CD4-positive, alpha-beta T cell treated with Interferon gamma for 1 hour (primary cell): ENCODE measurements at regions not wholly inside any gene's neighbourhood (a gene's known extent, or its start where the extent isn't known, plus 50 kb on each side); places are given as distances from the start of the nearest gene placed in this dataset.

Source experiments
- DNase-seq: peaks from one replicate; pipeline ENCODE4 v3.0.0-alpha.2; 2020

- no peak for DNase-seq
Observed at GRCh38 chr1:67563684-67564083, 121.3 kb upstream of the GADD45A start.

GRCh38 chr1:67564193-67564592, 120.8 kb upstream of the GADD45A start:
- no peak for DNase-seq

- no peak for DNase-seq
Observed at GRCh38 chr1:67566803-67567377, 118.1 kb upstream of the GADD45A start.

- DNase-seq, result no peak
Observed at GRCh38 chr1:67570486-67571143, 114.4 kb upstream of the GADD45A start.

GRCh38 chr1:67571406-67571805, 113.6 kb upstream of the GADD45A start:
- DNase-seq, result no peak

- no peak for DNase-seq
Observed at GRCh38 chr1:67571901-67572593, 113.0 kb upstream of the GADD45A start.

- no peak for DNase-seq
Observed at GRCh38 chr1:67572594-67573221, 112.3 kb upstream of the GADD45A start.

- no peak for DNase-seq
Observed at GRCh38 chr1:67573311-67573872, 111.6 kb upstream of the GADD45A start.

- no peak for DNase-seq
Observed at GRCh38 chr1:67574221-67574620, 110.8 kb upstream of the GADD45A start.

- DNase-seq, result no peak
Observed at GRCh38 chr1:67575861-67576260, 109.1 kb upstream of the GADD45A start.

GRCh38 chr1:67576474-67576873, 108.5 kb upstream of the GADD45A start:
- no peak for DNase-seq

GRCh38 chr1:67577646-67578045, 107.4 kb upstream of the GADD45A start:
- no peak for DNase-seq

GRCh38 chr1:67578397-67579020, 106.5 kb upstream of the GADD45A start:
- DNase-seq, result no peak

- DNase-seq, result no peak
Observed at GRCh38 chr1:67579623-67580394, 105.2 kb upstream of the GADD45A start.

GRCh38 chr1:67580691-67581403, 104.2 kb upstream of the GADD45A start:
- DNase-seq, result no peak

- DNase-seq, result no peak
Observed at GRCh38 chr1:67582625-67583461, 102.2 kb upstream of the GADD45A start.

- DNase-seq, result no peak
Observed at GRCh38 chr1:67583462-67583950, 101.5 kb upstream of the GADD45A start.

GRCh38 chr1:67584938-67585337, 100.1 kb upstream of the GADD45A start:
- DNase-seq, result no peak

- no peak for DNase-seq
Observed at GRCh38 chr1:67586596-67586995, 98.4 kb upstream of the GADD45A start.

- no peak for DNase-seq
Observed at GRCh38 chr1:67588178-67588855, 96.7 kb upstream of the GADD45A start.
